HG02852 (cell line): ENCODE measurements at regions not wholly inside any gene's neighbourhood (a gene's known extent, or its start where the extent isn't known, plus 50 kb on each side); places are given as distances from the start of the nearest gene placed in this dataset.

ENCODE experiments used
- ATAC-seq: cut with Tn5 transposase; IDR thresholded peaks from one replicate; pipeline ENCODE4 v1.9.1; 2021; ENCODE audit warnings: mild to moderate bottlenecking, moderate library complexity; ENCODE audit not compliant: unreplicated experiment

- no peak for ATAC-seq
Measured at GRCh38 chr2:64196963-64197362, 52.7 kb upstream of the PELI1 start.

- no peak for ATAC-seq
Measured at GRCh38 chr2:64201151-64201550, 56.9 kb upstream of the PELI1 start.

- ATAC-seq, result no peak
Measured at GRCh38 chr2:64202206-64202845, 58.1 kb upstream of the PELI1 start.

- no peak for ATAC-seq
Measured at GRCh38 chr2:64203131-64203857, 59.1 kb upstream of the PELI1 start.

- ATAC-seq, result peak; percentile 70
Measured at GRCh38 chr2:64203858-64204632, 59.8 kb upstream of the PELI1 start.

GRCh38 chr2:64204703-64205102 lies 60.5 kb upstream of the PELI1 start:
- no peak for ATAC-seq

- no peak for ATAC-seq
Measured at GRCh38 chr2:64205415-64205814, 61.2 kb upstream of the PELI1 start.

GRCh38 chr2:64207573-64207972 lies 63.4 kb upstream of the PELI1 start:
- no peak for ATAC-seq

GRCh38 chr2:64210816-64211215 lies 66.6 kb upstream of the PELI1 start:
- no peak for ATAC-seq

- ATAC-seq, result no peak
Measured at GRCh38 chr2:64211276-64211921, 67.2 kb upstream of the PELI1 start.

- no peak for ATAC-seq
Measured at GRCh38 chr2:64212346-64212745, 68.1 kb upstream of the PELI1 start.

- ATAC-seq, result peak; percentile 39
Measured at GRCh38 chr2:64212801-64213321, 68.6 kb upstream of the PELI1 start.

GRCh38 chr2:64213532-64214275 lies 69.5 kb upstream of the PELI1 start:
- peak; percentile 45 for ATAC-seq

- ATAC-seq, result peak; percentile 55
Measured at GRCh38 chr2:64214281-64215115, 70.3 kb upstream of the PELI1 start.

- ATAC-seq, result no peak
Measured at GRCh38 chr2:64217198-64217869, 73.1 kb upstream of the PELI1 start.

- ATAC-seq, result no peak
Measured at GRCh38 chr2:64218137-64218802, 74.0 kb upstream of the PELI1 start.

- ATAC-seq, result no peak
Measured at GRCh38 chr2:64219149-64219548, 74.9 kb upstream of the PELI1 start.

GRCh38 chr2:64220265-64220664 lies 76.0 kb upstream of the PELI1 start:
- ATAC-seq, result no peak
